Heart left ventricle (tissue), 13 donors: ENCODE measurements at regions not wholly inside any gene's neighbourhood (a gene's known extent, or its start where the extent isn't known, plus 50 kb on each side); places are given as distances from the start of the nearest gene placed in this dataset.
"Not testable (repeated sequence)": the region's sequence is repeated elsewhere in the genome, so short reads cannot be mapped to it uniquely, and the experiment has no call there.

Experiments
- CTCF ChIP-seq, 12 donors: fragments of 200-600 bp; sonication (generic) in 4 of 12; IDR thresholded peaks; one replicate each; pipeline versions ENCODE4 v1.5.0 to v1.8.0; 2018 to 2022; ENCODE audit warnings: antibody characterized with exemption in 12 of 12, mild to moderate bottlenecking in 5 of 12
- POLR2A ChIP-seq, 2 donors: fragments of 450-650 bp; IDR thresholded peaks; one replicate each; pipeline ENCODE4 v1.6.1; 2017; ENCODE audit warnings: antibody characterized with exemption in 2 of 2, mild to moderate bottlenecking in 2 of 2, moderate library complexity in 2 of 2
- donor health status: ischemic (EF 13 %, LVEDD 7.1; RV severe dilation, severe dysfunction).
- donor health status: DM: no; HTN: yes; CAD: no.
- donor health status: DM: no; HTN: no; CAD: no.
- donor health status: ischemic (EF 25% LVEDD 6.9; RV normal size, moderate dysfunction).
- donor health status: ischemic (EF 25% LVEDD 5.7; RV mildly dilated, moderate dysfunction).
- donor health status: ischemic (EF 35%, LVEDD 5.7; RV mildly dilated, moderate dysfunction).
- donor health status: nonischemic (EF 11% LVEDD 7.7; RV severe dilation, severe dysfunction).
- donor health status: DM: yes; HTN: yes; CAD: no.
- donor health status: PGD.
- donor health status: ischemic (EF 29% LVEDD 5.4; RV normal size, mild dysfunction).
- donor health status: nonischemic (EF 23%, LVEDD 6.1; RV moderate dilation, normal function).

DNA sequence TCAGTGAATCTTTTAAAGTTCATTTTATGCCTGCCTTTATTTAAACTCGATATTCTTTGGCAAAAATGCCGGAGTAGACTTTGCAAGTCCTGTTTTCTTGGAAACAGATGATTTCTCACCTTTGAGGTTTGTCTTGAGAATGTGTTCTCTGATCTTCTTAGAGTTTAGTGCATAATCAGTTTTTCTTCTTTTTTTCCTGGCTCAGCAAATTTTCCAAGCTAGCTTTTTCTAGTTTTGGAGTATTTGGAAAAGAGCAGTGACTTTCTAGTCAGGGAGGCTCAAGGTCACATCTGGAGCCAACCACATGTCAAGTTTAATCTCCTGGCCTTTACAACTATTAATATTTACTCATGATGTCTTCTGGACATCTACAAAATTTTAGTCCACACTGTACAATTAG lies 403.2 kb upstream of the FRG2C start:
- TF ChIP-seq CTCF, POLR2A (IDR thresholded peaks at IDR 0.05): not testable (repeated sequence)
